ENCODE measurements at regions not wholly inside any gene's neighbourhood (a gene's known extent, or its start where the extent isn't known, plus 50 kb on each side); places are given as distances from the start of the nearest gene placed in this dataset.

DNA sequence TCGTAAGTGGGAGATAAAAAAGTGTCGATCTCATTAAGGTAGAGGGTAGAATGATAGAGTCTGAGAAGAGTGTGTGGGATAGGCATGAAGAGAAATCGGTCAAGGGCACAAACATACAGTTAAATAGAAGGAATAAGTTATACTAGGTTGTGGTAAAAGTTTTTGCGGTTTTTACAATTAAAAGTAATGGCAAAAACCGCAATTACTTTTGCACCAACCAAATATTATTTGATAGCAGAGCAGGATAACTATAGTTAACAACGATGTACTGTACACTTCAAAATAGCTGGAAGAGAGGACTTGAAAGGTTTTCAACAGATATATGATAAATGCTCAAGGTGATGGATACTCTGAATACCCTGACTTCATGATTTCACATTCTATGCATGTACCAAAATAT, 135.8 kb upstream of the CDH12 start:
- TF ChIP-seq POLR2A (IDR thresholded peaks at IDR 0.05; ENCODE audit: low read length), result no peak
- TF ChIP-seq GATA1 (IDR thresholded peaks at IDR 0.05; ENCODE audit: low read depth, low read length), result no peak
